ENCODE measurements at regions not wholly inside any gene's neighbourhood (a gene's known extent, or its start where the extent isn't known, plus 50 kb on each side); places are given as distances from the start of the nearest gene placed in this dataset.

- TF ChIP-seq, protein P1, sequence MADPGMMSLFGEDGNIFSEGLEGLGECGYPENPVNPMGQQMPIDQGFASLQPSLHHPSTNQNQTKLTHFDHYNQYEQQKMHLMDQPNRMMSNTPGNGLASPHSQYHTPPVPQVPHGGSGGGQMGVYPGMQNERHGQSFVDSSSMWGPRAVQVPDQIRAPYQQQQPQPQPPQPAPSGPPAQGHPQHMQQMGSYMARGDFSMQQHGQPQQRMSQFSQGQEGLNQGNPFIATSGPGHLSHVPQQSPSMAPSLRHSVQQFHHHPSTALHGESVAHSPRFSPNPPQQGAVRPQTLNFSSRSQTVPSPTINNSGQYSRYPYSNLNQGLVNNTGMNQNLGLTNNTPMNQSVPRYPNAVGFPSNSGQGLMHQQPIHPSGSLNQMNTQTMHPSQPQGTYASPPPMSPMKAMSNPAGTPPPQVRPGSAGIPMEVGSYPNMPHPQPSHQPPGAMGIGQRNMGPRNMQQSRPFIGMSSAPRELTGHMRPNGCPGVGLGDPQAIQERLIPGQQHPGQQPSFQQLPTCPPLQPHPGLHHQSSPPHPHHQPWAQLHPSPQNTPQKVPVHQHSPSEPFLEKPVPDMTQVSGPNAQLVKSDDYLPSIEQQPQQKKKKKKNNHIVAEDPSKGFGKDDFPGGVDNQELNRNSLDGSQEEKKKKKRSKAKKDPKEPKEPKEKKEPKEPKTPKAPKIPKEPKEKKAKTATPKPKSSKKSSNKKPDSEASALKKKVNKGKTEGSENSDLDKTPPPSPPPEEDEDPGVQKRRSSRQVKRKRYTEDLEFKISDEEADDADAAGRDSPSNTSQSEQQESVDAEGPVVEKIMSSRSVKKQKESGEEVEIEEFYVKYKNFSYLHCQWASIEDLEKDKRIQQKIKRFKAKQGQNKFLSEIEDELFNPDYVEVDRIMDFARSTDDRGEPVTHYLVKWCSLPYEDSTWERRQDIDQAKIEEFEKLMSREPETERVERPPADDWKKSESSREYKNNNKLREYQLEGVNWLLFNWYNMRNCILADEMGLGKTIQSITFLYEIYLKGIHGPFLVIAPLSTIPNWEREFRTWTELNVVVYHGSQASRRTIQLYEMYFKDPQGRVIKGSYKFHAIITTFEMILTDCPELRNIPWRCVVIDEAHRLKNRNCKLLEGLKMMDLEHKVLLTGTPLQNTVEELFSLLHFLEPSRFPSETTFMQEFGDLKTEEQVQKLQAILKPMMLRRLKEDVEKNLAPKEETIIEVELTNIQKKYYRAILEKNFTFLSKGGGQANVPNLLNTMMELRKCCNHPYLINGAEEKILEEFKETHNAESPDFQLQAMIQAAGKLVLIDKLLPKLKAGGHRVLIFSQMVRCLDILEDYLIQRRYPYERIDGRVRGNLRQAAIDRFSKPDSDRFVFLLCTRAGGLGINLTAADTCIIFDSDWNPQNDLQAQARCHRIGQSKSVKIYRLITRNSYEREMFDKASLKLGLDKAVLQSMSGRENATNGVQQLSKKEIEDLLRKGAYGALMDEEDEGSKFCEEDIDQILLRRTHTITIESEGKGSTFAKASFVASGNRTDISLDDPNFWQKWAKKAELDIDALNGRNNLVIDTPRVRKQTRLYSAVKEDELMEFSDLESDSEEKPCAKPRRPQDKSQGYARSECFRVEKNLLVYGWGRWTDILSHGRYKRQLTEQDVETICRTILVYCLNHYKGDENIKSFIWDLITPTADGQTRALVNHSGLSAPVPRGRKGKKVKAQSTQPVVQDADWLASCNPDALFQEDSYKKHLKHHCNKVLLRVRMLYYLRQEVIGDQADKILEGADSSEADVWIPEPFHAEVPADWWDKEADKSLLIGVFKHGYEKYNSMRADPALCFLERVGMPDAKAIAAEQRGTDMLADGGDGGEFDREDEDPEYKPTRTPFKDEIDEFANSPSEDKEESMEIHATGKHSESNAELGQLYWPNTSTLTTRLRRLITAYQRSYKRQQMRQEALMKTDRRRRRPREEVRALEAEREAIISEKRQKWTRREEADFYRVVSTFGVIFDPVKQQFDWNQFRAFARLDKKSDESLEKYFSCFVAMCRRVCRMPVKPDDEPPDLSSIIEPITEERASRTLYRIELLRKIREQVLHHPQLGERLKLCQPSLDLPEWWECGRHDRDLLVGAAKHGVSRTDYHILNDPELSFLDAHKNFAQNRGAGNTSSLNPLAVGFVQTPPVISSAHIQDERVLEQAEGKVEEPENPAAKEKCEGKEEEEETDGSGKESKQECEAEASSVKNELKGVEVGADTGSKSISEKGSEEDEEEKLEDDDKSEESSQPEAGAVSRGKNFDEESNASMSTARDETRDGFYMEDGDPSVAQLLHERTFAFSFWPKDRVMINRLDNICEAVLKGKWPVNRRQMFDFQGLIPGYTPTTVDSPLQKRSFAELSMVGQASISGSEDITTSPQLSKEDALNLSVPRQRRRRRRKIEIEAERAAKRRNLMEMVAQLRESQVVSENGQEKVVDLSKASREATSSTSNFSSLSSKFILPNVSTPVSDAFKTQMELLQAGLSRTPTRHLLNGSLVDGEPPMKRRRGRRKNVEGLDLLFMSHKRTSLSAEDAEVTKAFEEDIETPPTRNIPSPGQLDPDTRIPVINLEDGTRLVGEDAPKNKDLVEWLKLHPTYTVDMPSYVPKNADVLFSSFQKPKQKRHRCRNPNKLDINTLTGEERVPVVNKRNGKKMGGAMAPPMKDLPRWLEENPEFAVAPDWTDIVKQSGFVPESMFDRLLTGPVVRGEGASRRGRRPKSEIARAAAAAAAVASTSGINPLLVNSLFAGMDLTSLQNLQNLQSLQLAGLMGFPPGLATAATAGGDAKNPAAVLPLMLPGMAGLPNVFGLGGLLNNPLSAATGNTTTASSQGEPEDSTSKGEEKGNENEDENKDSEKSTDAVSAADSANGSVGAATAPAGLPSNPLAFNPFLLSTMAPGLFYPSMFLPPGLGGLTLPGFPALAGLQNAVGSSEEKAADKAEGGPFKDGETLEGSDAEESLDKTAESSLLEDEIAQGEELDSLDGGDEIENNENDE (IDR thresholded peaks at IDR 0.05; ENCODE audit: insufficient replicate concordance, low read length) = no peak
- no peak for TF ChIP-seq JUN (IDR thresholded peaks at IDR 0.05; ENCODE audit: low read depth, low read length)
Observed at GRCh38 chr16:73710526-73710925, 586.1 kb upstream of the PSMD7 start (continued).

Data from H1 (cell line).